ENCODE measurements at regions not wholly inside any gene's neighbourhood (a gene's known extent, or its start where the extent isn't known, plus 50 kb on each side); places are given as distances from the start of the nearest gene placed in this dataset.

- TF ChIP-seq ZNF8 (CRISPR knock-in tag; IDR thresholded peaks at IDR 0.05) (no peak), ISL1 (CRISPR knock-in tag; IDR thresholded peaks at IDR 0.05) (no peak), PATZ1 (CRISPR knock-in tag; IDR thresholded peaks at IDR 0.05; ENCODE audit: borderline replicate concordance) (no peak)
Measured at GRCh38 chr18:28826107-28826506, 649.2 kb upstream of the CDH2 start.

Measured in SK-N-SH treated with all-trans-retinoic acid at 6 μM for 48 hours (cell line).